DOHH2 (cell line): ENCODE measurements at regions not wholly inside any gene's neighbourhood (a gene's known extent, or its start where the extent isn't known, plus 50 kb on each side); places are given as distances from the start of the nearest gene placed in this dataset.

ENCODE experiments used
- H3F3A ChIP-seq: fragments of 200-600 bp; sonication (generic), shearing (Covaris generic); 2 replicates; pipeline ENCODE4 v1.6.0; 2016; ENCODE audit warnings: antibody characterized with exemption, mild to moderate bottlenecking; ENCODE audit not compliant: control insufficient read depth, insufficient read depth
- H3K27ac ChIP-seq: fragments of 200-600 bp; sonication (generic); 2 replicates; pipeline ENCODE4 v1.5.1; 2014; ENCODE audit warnings: low read depth, mild to moderate bottlenecking, low read length, moderate library complexity
- H3K27me3 ChIP-seq: fragments of 200-600 bp; sonication (generic); 2 replicates; pipeline ENCODE4 v1.6.1; 2014; ENCODE audit warnings: mild to moderate bottlenecking, low read length, mixed read lengths; ENCODE audit not compliant: control insufficient read depth
- H3K36me3 ChIP-seq: fragments of 200-600 bp; sonication (generic); 2 replicates; pipeline ENCODE4 v1.6.1; 2014; ENCODE audit warnings: mild to moderate bottlenecking, low read length, moderate library complexity, mixed read lengths; ENCODE audit not compliant: control insufficient read depth
- H3K4me1 ChIP-seq: fragments of 200-600 bp; sonication (generic); 2 replicates; pipeline ENCODE4 v1.6.1; 2014; ENCODE audit warnings: mild to moderate bottlenecking, low read length, mixed read lengths; ENCODE audit not compliant: control insufficient read depth
- H3K4me2 ChIP-seq: fragments of 200-600 bp; sonication (generic); 2 replicates; pipeline ENCODE4 v1.6.0; 2014; ENCODE audit warnings: mild to moderate bottlenecking, low read length, moderate library complexity
- H3K4me3 ChIP-seq: fragments of 200-600 bp; sonication (generic); 2 replicates; pipeline ENCODE4 v1.5.1; 2014; ENCODE audit warnings: mild to moderate bottlenecking, low read length, mixed read lengths
- H3K79me2 ChIP-seq: fragments of 200-600 bp; sonication (generic); 2 replicates; pipeline ENCODE4 v1.6.1; 2014; ENCODE audit warnings: mild to moderate bottlenecking, low read length, mixed read lengths; ENCODE audit not compliant: control insufficient read depth
- H3K9me2 ChIP-seq: fragments of 200-600 bp; sonication (generic); replicated peaks from 2 replicates; pipeline ENCODE4 v1.6.1; 2014; ENCODE audit warnings: mild to moderate bottlenecking, low read length, mixed read lengths; ENCODE audit not compliant: control insufficient read depth
- H3K9me3 ChIP-seq: fragments of 200-600 bp; sonication (generic); 2 replicates; pipeline ENCODE4 v1.6.1; 2014; ENCODE audit warnings: antibody characterized with exemption, low read length, mixed read lengths; ENCODE audit not compliant: control insufficient read depth, insufficient read depth
- H4K20me1 ChIP-seq: fragments of 200-600 bp; sonication (generic); 2 replicates; pipeline ENCODE4 v1.6.0; 2014; ENCODE audit warnings: low read depth, mild to moderate bottlenecking, antibody characterized with exemption, low read length, moderate library complexity; ENCODE audit not compliant: control insufficient read depth, insufficient read depth
- CTCF ChIP-seq: fragments of 200-600 bp; sonication (generic); IDR thresholded peaks from one replicate; pipeline ENCODE4 v1.5.1; 2014; ENCODE audit warnings: antibody characterized with exemption, mild to moderate bottlenecking, low read depth, low read length; ENCODE audit not compliant: poor library complexity, severe bottlenecking
- EZH2phosphoT487 ChIP-seq: fragments of 200-600 bp; sonication (generic); IDR thresholded peaks from 2 replicates; pipeline ENCODE4 v1.6.1; 2017; ENCODE audit warnings: borderline replicate concordance, mild to moderate bottlenecking, antibody characterized with exemption, low read length, moderate library complexity, mixed read lengths

GRCh38 chr19:28009696-28010095, 1203.3 kb downstream of the UQCRFS1 start:
- Histone ChIP-seq H3K4me1 (no peaks in the 10 kb centered on the region), H3K27ac (no peak overlapping the region), H3F3A (no peaks in the 10 kb centered on the region), H3K79me2 (no peaks in the 10 kb centered on the region), H3K4me2 (no peak overlapping the region), H3K36me3 (no peaks in the 10 kb centered on the region), H3K9me2 (no peaks in the 10 kb centered on the region), H4K20me1 (no peaks in the 10 kb centered on the region), H3K27me3 (no peaks in the 10 kb centered on the region), H3K9me3 (peaks cover 3% of the 10 kb centered on the region; the same call in 1 of the 2 replicates), H3K4me3 (no peak overlapping the region)
- TF ChIP-seq CTCF, result no peak
- no peak for TF ChIP-seq EZH2phosphoT487

GRCh38 chr19:28008695-28009094, 1204.3 kb downstream of the UQCRFS1 start:
- Histone ChIP-seq H3K4me1 (no peaks in the 10 kb centered on the region), H3K27me3 (no peaks in the 10 kb centered on the region), H3K9me2 (no peaks in the 10 kb centered on the region), H3K79me2 (no peaks in the 10 kb centered on the region), H3K27ac (no peak overlapping the region), H3F3A (no peaks in the 10 kb centered on the region), H3K9me3 (peaks cover 3% of the 10 kb centered on the region; the same call in 1 of the 2 replicates), H3K4me3 (no peak overlapping the region), H4K20me1 (no peaks in the 10 kb centered on the region), H3K36me3 (no peaks in the 10 kb centered on the region), H3K4me2 (no peak overlapping the region)
- TF ChIP-seq CTCF, result no peak
- TF ChIP-seq EZH2phosphoT487, result no peak

GRCh38 chr19:28003543-28003942, 1209.4 kb downstream of the UQCRFS1 start:
- Histone ChIP-seq H3K9me3 (no peaks in the 10 kb centered on the region; the same call in 1 of the 2 replicates), H3F3A (no peaks in the 10 kb centered on the region), H3K79me2 (no peaks in the 10 kb centered on the region), H3K9me2 (no peaks in the 10 kb centered on the region), H3K4me2 (no peak overlapping the region), H4K20me1 (no peaks in the 10 kb centered on the region), H3K4me3 (no peak overlapping the region), H3K36me3 (no peaks in the 10 kb centered on the region), H3K27ac (no peak overlapping the region), H3K27me3 (no peaks in the 10 kb centered on the region), H3K4me1 (no peaks in the 10 kb centered on the region)
- no peak for TF ChIP-seq EZH2phosphoT487
- TF ChIP-seq CTCF, result no peak
